ENCODE measurements at regions not wholly inside any gene's neighbourhood (a gene's known extent, or its start where the extent isn't known, plus 50 kb on each side); places are given as distances from the start of the nearest gene placed in this dataset.

- CTCF ChIA-PET: no interaction called here
- intact Hi-C loops (cut with micrococcal nuclease; ENCODE audit: unreplicated experiment): no loop called here
- Mint-ChIP-seq H3K27ac (ENCODE audit: unreplicated experiment) (no peak overlapping the region), H3K36me3 (ENCODE audit: insufficient read depth, unreplicated experiment) (no peaks in the 10 kb centered on the region), H3K4me3 (ENCODE audit: low read depth, unreplicated experiment) (no peak overlapping the region), H3K9me3 (ENCODE audit: low read depth, unreplicated experiment) (peaks cover 27% of the 10 kb centered on the region), H3K27me3 (ENCODE audit: unreplicated experiment) (no peaks in the 10 kb centered on the region), H3K4me1 (ENCODE audit: low read depth, unreplicated experiment) (no peaks in the 10 kb centered on the region)
- no TSS peak for BruUV-seq (replicated peaks)
- TF ChIP-seq CTCF (IDR thresholded peaks at IDR 0.05; ENCODE audit: unreplicated experiment): no peak
- DNase-seq: no peak
These were observed 235.6 kb upstream of the POM121L12 start for GRCh38 chr7:52799817-52800216.

- CTCF ChIA-PET: no interaction called here
- Mint-ChIP-seq H3K9me3 (ENCODE audit: low read depth, unreplicated experiment) (peaks cover 24% of the 10 kb centered on the region), H3K4me3 (ENCODE audit: low read depth, unreplicated experiment) (no peak overlapping the region), H3K36me3 (ENCODE audit: insufficient read depth, unreplicated experiment) (no peaks in the 10 kb centered on the region), H3K27me3 (ENCODE audit: unreplicated experiment) (no peaks in the 10 kb centered on the region), H3K27ac (ENCODE audit: unreplicated experiment) (no peak overlapping the region), H3K4me1 (ENCODE audit: low read depth, unreplicated experiment) (no peaks in the 10 kb centered on the region)
- no peak for DNase-seq
- no TSS peak for BruUV-seq (replicated peaks)
- intact Hi-C loops (cut with micrococcal nuclease; ENCODE audit: unreplicated experiment): no loop called here
- no peak for TF ChIP-seq CTCF (IDR thresholded peaks at IDR 0.05; ENCODE audit: unreplicated experiment)
These were observed 237.6 kb upstream of the POM121L12 start for GRCh38 chr7:52797801-52798200.

GRCh38 chr7:52794621-52795020 lies 240.8 kb upstream of the POM121L12 start:
- Mint-ChIP-seq H3K27ac (ENCODE audit: unreplicated experiment) (no peak overlapping the region), H3K36me3 (ENCODE audit: insufficient read depth, unreplicated experiment) (no peaks in the 10 kb centered on the region), H3K27me3 (ENCODE audit: unreplicated experiment) (no peaks in the 10 kb centered on the region), H3K9me3 (ENCODE audit: low read depth, unreplicated experiment) (peaks cover 20% of the 10 kb centered on the region), H3K4me1 (ENCODE audit: low read depth, unreplicated experiment) (no peaks in the 10 kb centered on the region), H3K4me3 (ENCODE audit: low read depth, unreplicated experiment) (no peak overlapping the region)
- no peak for TF ChIP-seq CTCF (IDR thresholded peaks at IDR 0.05; ENCODE audit: unreplicated experiment)
- intact Hi-C loops (cut with micrococcal nuclease; ENCODE audit: unreplicated experiment): no loop called here
- BruUV-seq (replicated peaks): no TSS peak
- CTCF ChIA-PET: no interaction called here
- DNase-seq: no peak

- no peak for TF ChIP-seq CTCF (IDR thresholded peaks at IDR 0.05; ENCODE audit: unreplicated experiment)
- no peaks in the 10 kb centered on the region for H3K36me3 Mint-ChIP-seq (ENCODE audit: insufficient read depth, unreplicated experiment)
- intact Hi-C loops (cut with micrococcal nuclease; ENCODE audit: unreplicated experiment): no loop called here
- no peak for DNase-seq
- H3K27me3 Mint-ChIP-seq (ENCODE audit: unreplicated experiment): no peaks in the 10 kb centered on the region
- CTCF ChIA-PET: no interaction called here
- H3K4me1 Mint-ChIP-seq (ENCODE audit: low read depth, unreplicated experiment): no peaks in the 10 kb centered on the region
- no TSS peak for BruUV-seq (replicated peaks)
- peaks cover 19% of the 10 kb centered on the region for H3K9me3 Mint-ChIP-seq (ENCODE audit: low read depth, unreplicated experiment)
- H3K4me3 Mint-ChIP-seq (ENCODE audit: low read depth, unreplicated experiment): no peak overlapping the region
- H3K27ac Mint-ChIP-seq (ENCODE audit: unreplicated experiment): no peak overlapping the region
These were observed 244.2 kb upstream of the POM121L12 start for GRCh38 chr7:52791176-52791700.

Data from Calu3 (cell line).